GM18508 (cell line): ENCODE measurements at regions not wholly inside any gene's neighbourhood (a gene's known extent, or its start where the extent isn't known, plus 50 kb on each side); places are given as distances from the start of the nearest gene placed in this dataset.
"Not testable (repeated sequence)": the region's sequence is repeated elsewhere in the genome, so short reads cannot be mapped to it uniquely, and the experiment has no call there.

Source experiments
- ATAC-seq: cut with Tn5 transposase; IDR thresholded peaks from one replicate; pipeline ENCODE4 v1.9.1; 2021; ENCODE audit warnings: moderate number of reproducible peaks; ENCODE audit not compliant: insufficient read depth, unreplicated experiment

- ATAC-seq: no peak
Measured at GRCh38 chr9:108049026-108049607, 559.5 kb upstream of the KLF4 start.

DNA sequence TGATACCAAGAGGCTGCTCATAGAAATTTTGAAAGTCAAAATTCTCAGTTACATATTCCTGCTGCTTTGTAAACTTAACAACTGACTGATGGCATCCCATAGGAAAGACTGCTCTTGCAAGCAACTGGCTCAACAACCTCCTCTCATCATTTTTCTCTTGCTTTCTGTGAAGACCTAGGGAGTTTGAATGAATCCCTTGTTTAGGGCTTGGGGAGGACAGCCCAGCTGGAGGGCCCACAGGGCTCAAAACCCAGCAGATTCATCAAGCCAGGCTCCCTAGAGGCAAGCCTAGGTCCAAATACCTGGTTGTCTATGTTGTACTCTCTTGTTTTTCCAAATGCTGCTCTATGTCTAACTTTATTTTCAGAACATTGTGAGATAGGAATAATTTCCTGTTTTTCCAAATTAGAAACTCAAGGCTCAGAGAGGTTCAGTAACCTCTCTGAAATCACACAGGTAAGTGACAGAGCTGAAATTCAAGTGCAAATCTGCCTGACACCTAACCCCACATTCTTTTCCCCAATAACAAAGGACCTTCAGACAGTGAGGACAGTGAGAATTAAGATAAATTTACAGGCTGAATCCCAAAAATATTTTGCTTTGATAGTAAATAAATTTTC, 558.9 kb upstream of the KLF4 start:
- no peak for ATAC-seq

- ATAC-seq: not testable (repeated sequence)
Measured at GRCh38 chr9:108047777-108048176, 558.2 kb upstream of the KLF4 start.

GRCh38 chr9:108047264-108047663, 557.7 kb upstream of the KLF4 start:
- ATAC-seq: no peak

- ATAC-seq: no peak
Measured at GRCh38 chr9:108045851-108046250, 556.3 kb upstream of the KLF4 start.

DNA sequence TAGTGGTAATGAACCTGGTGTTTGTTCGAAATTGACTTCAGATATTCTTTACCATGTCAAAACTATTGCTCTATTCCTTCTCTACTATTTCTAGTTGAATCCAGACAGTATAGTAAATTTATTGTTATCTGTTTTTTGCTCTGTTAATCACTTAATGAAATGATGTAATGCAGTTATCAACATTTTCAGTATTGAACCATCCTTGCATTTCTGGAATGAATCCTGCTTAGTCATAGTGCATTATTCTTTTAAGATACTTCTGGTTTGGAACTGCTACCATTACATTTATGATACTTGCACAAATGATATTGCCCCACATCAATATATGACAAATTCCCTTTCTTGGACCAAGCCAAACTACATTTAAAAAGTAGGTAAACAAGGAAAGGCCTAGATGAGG, 554.0 kb upstream of the KLF4 start:
- ATAC-seq: no peak

GRCh38 chr9:108041551-108041950, 552.0 kb upstream of the KLF4 start:
- no peak for ATAC-seq

GRCh38 chr9:108040783-108041182, 551.2 kb upstream of the KLF4 start:
- ATAC-seq: no peak

DNA sequence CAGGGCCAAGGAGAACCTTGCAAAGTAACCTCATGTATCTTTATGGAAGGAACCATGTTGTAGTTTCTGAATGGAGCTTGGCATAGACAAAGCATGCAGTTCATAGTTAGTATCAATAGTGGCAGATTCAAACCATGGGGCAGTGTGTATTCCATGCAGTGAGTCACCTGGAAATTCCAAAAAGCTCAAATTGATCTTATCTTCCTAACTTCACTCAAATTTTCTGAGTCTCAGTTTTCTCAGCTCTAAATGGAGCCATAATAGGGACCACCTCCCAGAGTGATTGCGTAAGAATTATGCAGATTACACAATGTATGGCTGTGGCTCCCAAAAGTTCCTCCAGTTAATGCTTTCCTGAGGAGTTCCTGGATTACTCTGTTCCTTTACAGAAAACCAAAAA, 549.9 kb upstream of the KLF4 start:
- no peak for ATAC-seq

GRCh38 chr9:108039012-108039411, 549.4 kb upstream of the KLF4 start:
- no peak for ATAC-seq

DNA sequence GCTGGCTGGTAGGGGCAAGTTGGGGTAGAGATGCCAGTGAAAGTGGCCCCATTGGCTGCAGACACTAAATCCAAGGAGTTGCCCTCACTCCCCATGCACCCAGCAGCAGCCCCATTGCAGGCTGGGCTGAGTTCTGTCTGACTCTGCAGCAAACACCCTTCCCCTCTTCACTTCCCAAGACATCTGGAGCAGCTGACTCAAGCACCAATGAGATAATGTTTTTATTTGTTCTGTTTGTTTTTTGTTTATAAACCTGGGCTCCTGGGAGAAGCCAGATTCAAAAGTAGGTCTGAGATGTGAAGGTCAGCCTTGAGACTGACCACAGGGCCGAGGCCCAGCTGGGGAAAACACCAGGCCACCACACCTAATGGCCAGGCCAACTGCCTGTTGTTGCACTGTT, 545.9 kb upstream of the KLF4 start:
- no peak for ATAC-seq

DNA sequence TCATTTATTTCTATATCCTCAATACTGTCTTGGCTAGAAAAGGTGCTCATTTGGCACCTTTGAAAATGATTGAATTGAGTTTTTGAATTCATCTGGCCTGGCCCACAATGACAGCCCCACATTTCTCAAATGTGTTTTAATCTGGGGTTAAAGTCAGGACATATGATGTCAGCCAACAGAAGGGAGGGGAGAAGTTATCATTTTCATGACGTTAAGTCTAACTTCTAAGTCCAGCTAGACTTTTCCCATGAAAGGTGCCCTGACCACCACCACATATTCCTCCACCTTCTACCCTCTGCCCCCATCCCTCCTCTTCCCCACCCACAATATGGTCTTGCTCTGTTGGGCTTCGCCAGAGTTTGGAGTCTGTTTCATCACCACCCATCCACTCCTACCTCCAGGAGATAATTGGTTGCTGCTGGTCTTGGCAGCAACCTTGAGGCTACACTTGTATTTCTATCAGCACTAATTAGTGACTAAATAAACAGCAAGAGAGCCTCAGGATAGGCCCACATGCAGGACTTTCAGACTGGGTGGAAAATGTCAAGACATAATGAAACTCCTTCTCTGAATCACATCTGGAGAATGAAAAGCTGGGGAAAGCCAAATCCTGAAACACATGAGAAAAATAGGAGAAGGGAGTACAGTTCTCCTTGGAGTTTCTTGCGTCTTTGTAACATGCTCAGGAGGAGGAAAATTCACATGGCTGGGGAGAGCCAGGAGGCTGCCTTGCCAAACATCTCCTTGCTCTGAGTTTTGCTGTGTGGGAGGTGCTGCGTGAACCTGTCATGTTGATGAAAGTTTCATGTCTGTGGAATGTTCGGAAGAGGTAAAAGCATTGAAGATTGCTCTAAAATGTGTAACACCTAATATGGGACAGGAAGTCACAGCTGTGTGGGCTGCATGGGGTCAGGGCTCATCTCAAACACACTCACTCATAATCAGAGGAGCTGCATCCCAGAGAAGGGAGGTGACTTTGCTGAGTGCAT, 544.7 kb upstream of the KLF4 start:
- no peak for ATAC-seq

DNA sequence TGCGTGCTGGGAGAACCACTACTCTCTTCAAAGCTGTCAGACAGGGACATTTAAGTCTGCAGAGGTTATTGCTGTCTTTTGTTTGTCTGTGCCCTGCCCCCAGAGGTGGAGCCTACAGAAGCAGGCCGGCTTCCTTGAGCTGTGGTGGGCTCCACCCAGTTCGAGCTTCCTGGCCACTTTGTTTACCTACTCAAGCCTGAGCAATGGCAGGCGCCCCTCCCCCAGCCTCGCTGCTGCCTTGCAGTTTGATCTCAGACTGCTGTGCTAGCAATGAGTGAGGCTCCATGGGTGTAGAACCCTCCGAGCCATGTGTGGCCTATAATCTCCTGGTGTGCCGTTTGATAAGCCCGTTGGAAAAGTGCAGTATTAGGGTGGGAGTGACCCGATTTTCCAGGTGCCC, 542.5 kb upstream of the KLF4 start:
- ATAC-seq: not testable (repeated sequence)

- ATAC-seq: not testable (repeated sequence)
Measured at GRCh38 chr9:108031221-108031620, 541.7 kb upstream of the KLF4 start.

DNA sequence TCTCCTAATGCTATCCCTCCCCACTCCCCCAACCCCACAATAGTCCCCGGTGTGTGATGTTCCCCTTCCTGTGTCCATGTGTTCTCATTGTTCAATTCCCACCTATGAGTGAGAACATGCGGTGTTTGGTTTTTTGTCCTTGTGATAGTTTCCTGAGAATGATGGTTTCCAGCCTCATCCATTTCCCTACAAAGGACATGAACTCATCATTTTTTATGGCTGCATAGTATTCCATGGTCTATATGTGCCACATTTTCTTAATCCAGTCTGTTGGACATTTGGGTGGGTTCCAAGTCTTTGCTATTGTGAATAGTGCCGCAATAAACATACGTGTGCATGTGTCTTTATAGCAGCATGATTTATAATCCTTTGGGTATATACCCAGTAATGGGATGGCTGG, 537.1 kb upstream of the KLF4 start:
- ATAC-seq: not testable (repeated sequence)

- no peak for ATAC-seq
Measured at GRCh38 chr9:108024604-108025003, 535.0 kb upstream of the KLF4 start.

GRCh38 chr9:108022246-108022935, 532.8 kb upstream of the KLF4 start:
- no peak for ATAC-seq

DNA sequence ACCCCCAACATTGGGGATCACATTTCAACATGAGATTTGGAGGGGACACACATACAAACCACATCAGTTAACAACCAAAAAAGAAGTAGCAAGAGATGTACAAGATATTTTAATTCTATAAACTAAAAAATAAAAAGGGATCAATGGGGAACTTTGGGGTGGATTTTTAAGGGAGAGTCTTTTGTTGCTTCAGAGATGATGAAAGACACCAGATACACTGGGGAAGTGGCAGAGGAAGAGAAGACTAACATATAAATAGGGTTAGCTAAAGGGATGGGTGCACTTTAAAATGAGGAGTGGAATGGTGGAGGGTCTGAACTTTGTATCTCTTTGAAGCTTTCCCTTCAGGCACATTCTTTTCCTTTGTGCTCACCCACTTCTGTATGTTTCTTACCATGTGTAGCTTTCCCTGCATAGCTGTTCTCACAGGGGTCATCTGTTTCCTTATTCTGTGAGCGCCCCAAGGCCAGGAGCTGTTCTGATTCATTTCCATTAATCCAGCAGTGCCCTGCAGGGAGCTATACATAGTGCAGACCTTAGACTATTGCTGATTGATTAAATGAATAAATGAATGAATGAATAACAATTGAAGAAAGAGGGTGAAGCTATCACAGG, 531.6 kb upstream of the KLF4 start:
- ATAC-seq: no peak

DNA sequence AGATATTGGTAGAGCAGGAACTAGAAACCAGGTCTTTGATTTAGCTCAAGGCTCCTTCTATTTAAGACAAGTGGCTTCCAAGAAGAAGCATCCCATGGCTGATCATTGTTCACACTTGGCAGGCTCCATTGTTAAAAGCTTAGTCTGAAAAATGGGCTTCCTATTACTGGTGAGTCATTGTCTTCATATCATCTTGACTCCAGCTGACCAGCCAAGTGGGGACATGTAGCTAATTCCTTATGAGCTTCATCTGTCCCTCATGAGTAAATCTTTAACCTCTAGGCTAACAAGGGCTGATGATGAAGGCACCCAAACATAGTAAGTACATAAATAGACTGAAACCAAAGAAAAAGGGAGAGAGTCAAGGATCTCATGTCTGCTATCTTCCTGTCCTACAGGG, 530.3 kb upstream of the KLF4 start:
- no peak for ATAC-seq

DNA sequence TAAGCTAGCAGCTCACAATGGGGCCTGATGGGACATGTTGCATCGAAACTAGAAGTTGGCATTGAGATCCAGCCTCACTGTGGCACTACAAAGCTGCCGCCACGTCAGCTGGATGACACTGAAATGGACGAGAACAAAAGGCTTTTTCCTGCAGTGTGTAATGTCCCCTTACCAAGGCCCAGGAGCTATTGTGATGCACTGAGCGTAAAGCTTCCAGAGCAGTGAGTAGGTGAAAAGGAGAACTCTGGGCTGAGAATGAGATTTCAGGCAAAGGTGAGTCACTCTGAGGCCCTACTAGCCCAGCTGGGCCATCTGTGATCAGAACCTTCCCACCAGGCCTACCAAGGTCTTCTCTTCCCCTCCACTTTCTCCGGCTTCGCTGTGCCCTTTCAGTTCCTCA, 528.1 kb upstream of the KLF4 start:
- no peak for ATAC-seq
